ENCODE measurements at regions not wholly inside any gene's neighbourhood (a gene's known extent, or its start where the extent isn't known, plus 50 kb on each side); places are given as distances from the start of the nearest gene placed in this dataset.
A peak's percentile ranks its signal among the peaks of the same experiment; 100 is the strongest.

- H3K27me3 ChIP-seq (ENCODE audit: insufficient read depth) = no peaks in the 10 kb centered on the region
- POLR2A ChIA-PET = no interaction called here
- no peaks in the 10 kb centered on the region for H3F3A ChIP-seq (replicated peaks; ENCODE audit: insufficient read depth)
- no peaks in the 10 kb centered on the region; the same call in 1 of the 2 replicates for H3K9me2 ChIP-seq
- H3K9me3 ChIP-seq = no peaks in the 10 kb centered on the region
- H3K4me2 ChIP-seq = no peak overlapping the region
- CTCF ChIA-PET = interaction anchor here (1.1 kb wide), 1 partner anchor 16 kb away, joined by 3 read pairs; no protein-coding TSS in a partner anchor
- H3K36me3 ChIP-seq (replicated peaks in 1 of 2; ENCODE audit: control insufficient read depth in 1 of 2, insufficient read depth in 2 of 2, low read length in 1 of 2) = no peaks in the 10 kb centered on the region
- DNase-seq = no peak
- no peak overlapping the region for H3K4me3 ChIP-seq (ENCODE audit: low read depth in 2 of 2, low read length in 1 of 2)
- H2AFZ ChIP-seq (ENCODE audit: low read depth) = no peak overlapping the region
- 75% methylated on average over 2 of the region's 2 CpGs for WGBS (ENCODE audit: low lambda C conversion rate)
- no peak for TF ChIP-seq GABPA (IDR thresholded peaks at IDR 0.05; ENCODE audit: low read depth)
- TF ChIP-seq TEAD4 (IDR thresholded peaks at IDR 0.05; ENCODE audit: borderline replicate concordance, insufficient read depth) = no peak
- H3K79me2 ChIP-seq (ENCODE audit: insufficient read depth) = no peaks in the 10 kb centered on the region
- H3K9ac ChIP-seq = no peak overlapping the region
- no peaks in the 10 kb centered on the region; a peak in 1 of 4 replicates for H3K4me1 ChIP-seq (ENCODE audit: control insufficient read depth in 1 of 2, insufficient read depth in 2 of 2, low read depth in 1 of 2, low read length in 1 of 2)
- no peak overlapping the region for H3K27ac ChIP-seq (ENCODE audit: low read depth in 2 of 2, low read length in 1 of 2)
- no peaks in the 10 kb centered on the region for H4K20me1 ChIP-seq (ENCODE audit: insufficient read depth)
Observed at GRCh38 chr5:104084896-104085295, 522.3 kb upstream of the NUDT12 start.

- no peaks in the 10 kb centered on the region for H3K27me3 ChIP-seq (ENCODE audit: insufficient read depth)
Observed at GRCh38 chr5:104082754-104083153, 520.2 kb upstream of the NUDT12 start.

GRCh38 chr5:104081232-104081631, 518.6 kb upstream of the NUDT12 start:
- H3K27ac ChIP-seq (ENCODE audit: low read depth in 2 of 2, low read length in 1 of 2) = no peak overlapping the region
- ChIA-PET POLR2A (no interaction called here), CTCF (no interaction called here)
- H3K79me2 ChIP-seq (ENCODE audit: insufficient read depth) = no peaks in the 10 kb centered on the region
- H3K27me3 ChIP-seq (ENCODE audit: insufficient read depth) = no peaks in the 10 kb centered on the region
- H3K9me3 ChIP-seq = no peaks in the 10 kb centered on the region
- no peak overlapping the region for H3K9ac ChIP-seq
- no peaks in the 10 kb centered on the region; a peak in 1 of 4 replicates for H3K4me1 ChIP-seq (ENCODE audit: control insufficient read depth in 1 of 2, insufficient read depth in 2 of 2, low read depth in 1 of 2, low read length in 1 of 2)
- no peak overlapping the region for H2AFZ ChIP-seq (ENCODE audit: low read depth)
- no peak overlapping the region for H3K4me2 ChIP-seq
- H3K9me2 ChIP-seq = no peaks in the 10 kb centered on the region; the same call in 1 of the 2 replicates
- H4K20me1 ChIP-seq (ENCODE audit: insufficient read depth) = no peaks in the 10 kb centered on the region
- no peak overlapping the region for H3K4me3 ChIP-seq (ENCODE audit: low read depth in 2 of 2, low read length in 1 of 2)
- H3F3A ChIP-seq (replicated peaks; ENCODE audit: insufficient read depth) = no peaks in the 10 kb centered on the region
- H3K36me3 ChIP-seq (replicated peaks in 1 of 2; ENCODE audit: control insufficient read depth in 1 of 2, insufficient read depth in 2 of 2, low read length in 1 of 2) = no peaks in the 10 kb centered on the region
- no peak for DNase-seq
- no peak for TF ChIP-seq MEF2A (IDR thresholded peaks at IDR 0.05; ENCODE audit: borderline replicate concordance, low read depth)
- no peak for TF ChIP-seq NRF1 (IDR thresholded peaks at IDR 0.05; ENCODE audit: low read depth, low read length)
- TF ChIP-seq MAX (IDR thresholded peaks at IDR 0.05; ENCODE audit: low read depth) = no peak
- no peak for TF ChIP-seq RFX5 (IDR thresholded peaks at IDR 0.05; ENCODE audit: low read length)
- no peak for TF ChIP-seq FOXJ3 (CRISPR knock-in tag; IDR thresholded peaks at IDR 0.05)
- no peak for TF ChIP-seq YY1 (IDR thresholded peaks at IDR 0.05; ENCODE audit: low read depth)
- TF ChIP-seq SIN3A (IDR thresholded peaks at IDR 0.05; ENCODE audit: borderline replicate concordance, low read depth, low read length) = no peak
- TF ChIP-seq ELF1 (IDR thresholded peaks at IDR 0.05) = no peak
- TF ChIP-seq REST (IDR thresholded peaks at IDR 0.05; ENCODE audit: low read depth, low read length) = no peak
- no peak for TF ChIP-seq USF2 (IDR thresholded peaks at IDR 0.05; ENCODE audit: borderline replicate concordance, low read depth, low read length)

More at GRCh38 chr5:104082754-104083153, 520.2 kb upstream of the NUDT12 start:
- Histone ChIP-seq H3K4me2 (no peak overlapping the region), H3F3A (replicated peaks; ENCODE audit: insufficient read depth) (no peaks in the 10 kb centered on the region), H3K4me3 (ENCODE audit: low read depth in 2 of 2, low read length in 1 of 2) (no peak overlapping the region), H3K9ac (no peak overlapping the region), H3K9me2 (no peaks in the 10 kb centered on the region; the same call in 1 of the 2 replicates), H2AFZ (ENCODE audit: low read depth) (no peak overlapping the region), H4K20me1 (ENCODE audit: insufficient read depth) (no peaks in the 10 kb centered on the region), H3K27ac (ENCODE audit: low read depth in 2 of 2, low read length in 1 of 2) (no peak overlapping the region), H3K79me2 (ENCODE audit: insufficient read depth) (no peaks in the 10 kb centered on the region), H3K36me3 (replicated peaks in 1 of 2; ENCODE audit: control insufficient read depth in 1 of 2, insufficient read depth in 2 of 2, low read length in 1 of 2) (no peaks in the 10 kb centered on the region), H3K4me1 (ENCODE audit: control insufficient read depth in 1 of 2, insufficient read depth in 2 of 2, low read depth in 1 of 2, low read length in 1 of 2) (no peaks in the 10 kb centered on the region; a peak in 1 of 4 replicates), H3K9me3 (no peaks in the 10 kb centered on the region)
- 81% methylated on average over 2 of the region's 2 CpGs for WGBS (ENCODE audit: low lambda C conversion rate)
- POLR2A ChIA-PET = no interaction called here
- no peak for DNase-seq
- no peak for TF ChIP-seq FOXM1 (IDR thresholded peaks at IDR 0.05; ENCODE audit: low read depth)
- 0 out of 2 replicates have a peak, but pooled peaks have one; percentile 9 for TF ChIP-seq CTCF (IDR thresholded peaks at IDR 0.05)
- CTCF ChIA-PET = no interaction called here
